GM19397 (cell line): ENCODE measurements at regions not wholly inside any gene's neighbourhood (a gene's known extent, or its start where the extent isn't known, plus 50 kb on each side); places are given as distances from the start of the nearest gene placed in this dataset.
"Not testable (repeated sequence)": the region's sequence is repeated elsewhere in the genome, so short reads cannot be mapped to it uniquely, and the experiment has no call there.

Experiments used
- ATAC-seq: cut with Tn5 transposase; IDR thresholded peaks from one replicate; pipeline ENCODE4 v1.9.1; 2021; ENCODE audit warnings: mild to moderate bottlenecking, moderate library complexity; ENCODE audit not compliant: unreplicated experiment

DNA sequence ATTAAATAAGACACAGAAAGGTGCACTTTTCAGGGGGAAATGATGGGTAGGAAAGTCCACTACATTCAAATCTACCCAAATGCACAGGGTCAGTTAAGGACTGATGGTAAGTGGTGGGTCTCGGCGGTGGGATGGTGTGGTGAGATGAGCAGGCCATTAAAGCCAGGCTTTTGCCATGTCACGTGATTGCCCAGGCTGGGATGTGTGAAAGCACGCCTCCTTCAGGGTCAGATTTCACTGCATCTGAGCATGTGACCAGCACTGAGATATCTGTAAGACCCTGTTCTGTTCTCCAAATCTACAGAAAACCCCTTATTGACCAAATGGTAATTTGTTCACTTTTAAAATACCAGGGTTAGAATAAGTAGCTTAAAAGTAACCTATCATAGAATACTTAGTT is 301.5 kb downstream of the MEX3B start:
- no peak for ATAC-seq

GRCh38 chr15:81740416-81740815 is 305.4 kb downstream of the MEX3B start:
- ATAC-seq: no peak

GRCh38 chr15:81729340-81729739 is 316.5 kb downstream of the MEX3B start:
- no peak for ATAC-seq

DNA sequence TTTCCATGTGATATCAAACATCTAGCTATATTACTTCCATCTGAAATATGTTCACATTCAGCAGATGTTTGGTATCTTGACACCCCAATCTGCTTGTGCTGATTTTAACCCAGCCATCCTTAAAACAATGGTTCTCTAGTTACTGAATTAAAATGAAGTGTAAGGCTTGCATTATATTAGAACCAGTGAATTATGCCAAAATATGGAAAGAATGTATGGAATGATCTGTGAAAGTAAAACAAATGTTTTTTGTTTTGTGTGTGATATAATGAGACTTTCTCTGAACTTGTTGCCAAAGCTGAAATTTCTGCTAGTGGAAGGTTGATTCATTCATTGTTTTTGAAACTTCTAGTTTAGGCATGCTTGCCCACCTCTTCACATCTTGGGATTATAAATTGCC is 317.1 kb downstream of the MEX3B start:
- ATAC-seq: no peak

DNA sequence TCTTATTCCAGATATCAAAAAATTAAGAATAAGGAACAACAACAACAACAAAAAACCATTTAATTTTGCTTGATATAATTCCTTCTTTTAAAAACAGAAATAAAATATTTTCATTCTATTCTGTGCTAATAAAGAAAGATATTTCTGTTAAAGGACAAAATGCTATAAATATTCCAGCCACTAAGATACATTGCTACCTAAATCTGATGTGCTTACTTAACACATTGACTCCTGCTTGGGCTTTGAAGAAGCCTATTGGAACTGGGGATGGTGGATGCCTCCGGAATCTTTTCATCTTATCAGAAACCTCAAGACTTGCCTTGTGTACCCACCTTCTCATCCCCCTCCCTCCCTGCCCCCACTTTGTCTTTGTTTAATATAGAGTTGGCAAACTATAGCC is 320.2 kb downstream of the MEX3B start:
- no peak for ATAC-seq

DNA sequence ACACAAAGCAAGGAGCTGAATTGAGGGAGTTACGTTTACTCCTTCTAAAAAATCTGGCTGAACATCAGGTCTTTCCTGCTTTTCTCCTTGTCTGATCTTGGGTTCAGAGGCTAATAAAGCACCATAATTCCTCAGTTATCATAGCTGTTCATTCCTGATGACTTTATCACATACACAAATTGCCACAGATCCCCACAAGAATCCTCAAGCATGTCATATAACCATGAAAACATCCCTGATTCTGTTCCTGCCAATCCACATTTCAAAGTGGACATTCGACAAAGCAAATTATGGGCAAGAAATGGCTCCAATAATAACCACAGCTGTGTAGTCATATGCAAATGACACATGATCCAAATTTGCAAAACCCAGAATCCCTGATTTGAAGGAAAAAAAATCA is 321.3 kb downstream of the MEX3B start:
- ATAC-seq: no peak

GRCh38 chr15:81723701-81724100 is 322.1 kb downstream of the MEX3B start:
- no peak for ATAC-seq

DNA sequence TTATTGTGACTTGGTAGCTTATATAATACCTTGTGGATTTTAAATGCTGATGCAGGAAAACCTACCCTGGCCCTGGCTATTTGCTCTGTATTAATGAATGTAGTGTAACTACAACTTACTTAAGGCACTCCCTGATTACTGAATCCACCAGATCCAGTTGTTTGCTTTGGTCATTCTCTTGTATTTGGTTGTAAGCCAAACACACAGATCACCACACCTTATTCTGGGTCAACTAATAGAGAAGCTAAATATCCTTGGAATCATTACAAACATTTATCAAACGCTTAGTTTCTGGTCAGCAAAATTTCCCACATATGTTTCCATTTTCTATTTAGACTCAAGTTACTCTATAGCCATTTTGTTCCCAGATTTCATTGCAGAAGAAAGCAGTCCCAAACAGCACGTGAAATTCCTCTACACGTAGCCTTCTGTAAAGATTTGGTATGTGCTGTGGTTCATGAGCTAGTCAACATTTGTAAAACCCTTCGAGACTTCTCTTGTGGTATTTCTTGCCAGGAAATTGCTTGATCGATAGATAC is 322.6 kb downstream of the MEX3B start:
- no peak for ATAC-seq

DNA sequence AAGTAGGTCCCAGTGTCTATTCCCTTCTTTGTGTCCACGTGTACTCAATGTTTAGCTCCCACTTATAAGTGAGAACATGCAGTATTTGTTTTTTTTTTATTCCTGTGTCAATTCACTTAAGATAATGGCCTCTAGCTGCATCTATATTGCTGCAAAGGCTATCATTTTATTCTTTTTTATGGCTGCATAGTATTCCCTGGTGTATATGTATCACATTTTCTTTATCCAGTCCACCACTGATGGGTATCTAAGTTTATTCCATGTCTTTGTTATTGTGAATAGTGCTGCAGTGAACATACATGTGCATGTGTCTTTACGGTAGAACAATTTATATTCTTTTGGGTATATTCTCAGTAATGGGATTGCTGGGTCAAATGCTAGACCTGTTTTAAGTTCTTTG is 329.4 kb downstream of the MEX3B start:
- ATAC-seq: not testable (repeated sequence)

GRCh38 chr15:81710328-81710727 is 335.5 kb downstream of the MEX3B start:
- ATAC-seq: no peak

DNA sequence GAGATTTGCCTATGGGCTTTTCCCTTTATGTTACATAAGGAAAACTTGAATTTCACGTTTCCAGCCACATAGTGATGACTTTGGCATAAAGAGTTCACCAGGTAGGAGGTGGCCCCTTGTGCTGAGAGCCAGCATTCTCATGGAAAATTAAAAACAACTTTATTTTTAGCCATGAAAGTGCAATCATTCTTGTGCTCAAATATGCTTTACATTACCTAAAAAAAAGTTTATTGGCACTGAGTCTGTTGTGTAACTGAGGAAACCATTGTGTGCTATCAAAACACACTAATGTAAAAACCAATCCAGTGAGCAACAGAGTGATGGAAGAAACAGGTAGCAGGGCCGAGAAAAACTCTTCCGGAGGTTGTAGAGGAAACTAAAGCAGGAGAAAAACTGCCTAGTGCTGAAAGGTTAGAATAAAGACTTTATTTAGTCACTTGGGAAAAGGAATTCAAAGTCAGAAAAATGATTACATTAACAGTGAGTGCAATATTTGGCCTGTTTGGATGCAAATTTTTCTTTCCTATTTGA is 332.9 kb upstream of the TMC3 start:
- not testable (repeated sequence) for ATAC-seq

DNA sequence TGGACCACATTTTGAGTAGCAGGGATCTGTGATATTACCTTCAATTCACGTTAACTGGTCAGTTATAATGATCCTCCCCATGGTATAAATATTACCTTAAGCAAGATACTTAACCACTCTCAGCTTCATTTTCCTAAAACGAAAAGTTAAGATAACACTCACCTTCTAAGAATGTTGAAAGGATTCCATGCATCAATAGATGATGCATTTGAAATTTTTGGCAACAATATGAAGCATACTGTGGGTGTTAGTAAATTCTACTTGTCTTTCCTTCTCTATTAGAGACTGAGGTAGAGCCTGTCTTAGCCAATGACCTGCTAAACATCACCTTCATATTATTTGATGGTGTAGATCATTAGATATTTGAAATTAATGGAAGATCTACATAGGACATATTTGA is 331.7 kb upstream of the TMC3 start:
- not testable (repeated sequence) for ATAC-seq

DNA sequence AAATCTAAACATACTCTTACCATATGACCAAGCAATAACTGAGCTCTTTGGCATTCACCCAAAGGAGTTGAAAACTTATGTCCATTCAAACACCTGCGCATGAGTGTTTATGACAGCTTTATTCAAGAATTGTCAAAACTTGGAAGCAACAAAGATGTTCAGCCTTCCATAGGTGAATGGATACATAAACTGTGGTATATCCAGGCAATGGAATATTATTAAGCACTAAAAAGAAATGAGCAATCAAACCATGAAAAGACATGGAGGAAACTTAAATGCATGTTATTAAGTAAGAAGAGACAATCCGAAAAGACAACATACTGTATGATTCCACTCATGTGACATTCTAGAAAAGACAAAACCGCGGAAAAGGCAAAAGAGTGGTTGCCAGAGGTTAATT is 312.0 kb upstream of the TMC3 start:
- ATAC-seq: no peak

DNA sequence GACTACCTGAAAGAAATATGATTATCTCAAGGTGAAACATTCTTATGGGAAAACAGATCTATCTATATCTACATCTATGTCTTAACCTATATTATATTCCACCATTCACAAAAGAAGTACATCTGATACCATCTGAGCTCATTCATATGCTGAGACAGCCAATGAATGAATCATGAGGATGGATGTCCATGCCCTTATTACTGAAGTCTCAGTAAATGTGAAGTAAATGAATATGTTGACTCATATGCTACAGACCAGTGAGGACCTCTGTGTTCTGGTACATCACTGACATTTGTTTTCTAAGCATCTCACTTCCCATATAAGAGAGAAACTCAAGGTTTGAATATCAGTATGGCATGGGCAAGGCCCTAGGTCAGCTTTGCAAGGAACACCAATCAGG is 311.2 kb upstream of the TMC3 start:
- no peak for ATAC-seq

DNA sequence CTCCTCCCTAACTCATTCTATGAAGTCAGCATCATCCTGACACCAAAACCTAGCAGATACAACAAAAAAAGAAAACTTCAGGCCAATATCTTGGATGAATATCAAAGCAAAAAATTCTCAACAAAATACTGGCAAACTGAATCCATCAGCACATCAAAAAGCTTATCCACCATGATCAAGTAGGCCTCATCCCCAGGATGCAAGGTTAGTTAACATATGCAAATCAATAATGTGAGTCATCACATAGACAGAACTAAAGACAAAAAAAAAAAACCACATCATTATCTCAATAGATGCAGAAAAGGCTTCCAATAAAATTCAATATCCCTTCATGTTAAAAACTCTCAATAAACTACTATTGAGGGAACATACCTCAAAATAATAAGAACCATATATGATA is 306.8 kb upstream of the TMC3 start:
- ATAC-seq: no peak

DNA sequence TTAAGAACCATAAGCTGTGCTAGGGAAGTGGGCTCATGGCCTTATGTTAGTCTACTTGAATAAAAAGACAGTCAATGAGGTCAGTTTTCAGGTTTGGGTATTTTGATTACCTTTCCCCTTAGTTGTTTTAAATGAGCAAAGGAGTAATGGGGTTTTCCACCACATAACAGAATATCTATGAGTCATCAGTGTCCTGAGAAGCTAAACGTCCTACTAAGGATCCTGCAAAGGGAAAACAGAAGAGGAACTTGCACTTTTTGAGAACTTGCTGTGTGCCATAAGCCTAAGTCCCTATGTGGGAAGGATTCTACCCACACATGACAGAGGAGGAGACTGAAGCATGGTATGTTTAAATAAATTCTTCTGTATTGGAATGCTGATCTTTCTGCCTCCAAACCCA is 292.8 kb upstream of the TMC3 start:
- no peak for ATAC-seq

DNA sequence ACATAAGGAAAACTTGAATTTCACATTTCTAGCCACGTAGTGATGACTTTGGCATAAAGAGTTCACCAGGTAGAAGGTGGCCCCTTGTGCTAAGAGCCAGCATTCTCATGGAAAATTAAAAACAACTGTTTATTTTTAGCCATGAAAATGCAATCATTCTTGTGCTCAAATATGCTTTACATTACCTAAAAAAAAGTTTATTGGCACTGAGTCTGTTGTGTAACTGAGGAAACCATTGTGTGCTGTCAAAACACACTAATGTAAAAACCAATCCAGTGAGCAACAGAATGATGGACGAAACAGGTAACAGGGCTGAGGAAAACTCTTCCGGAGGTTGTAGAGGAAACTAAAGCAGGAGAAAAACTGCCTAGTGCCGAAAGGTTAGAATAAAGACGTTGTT is 287.0 kb upstream of the TMC3 start:
- no peak for ATAC-seq

GRCh38 chr15:81653259-81653658 is 279.2 kb upstream of the TMC3 start:
- no peak for ATAC-seq

GRCh38 chr15:81645470-81645869 is 271.5 kb upstream of the TMC3 start:
- no peak for ATAC-seq

- ATAC-seq: no peak
These were observed 269.8 kb upstream of the TMC3 start for GRCh38 chr15:81643771-81644170.

DNA sequence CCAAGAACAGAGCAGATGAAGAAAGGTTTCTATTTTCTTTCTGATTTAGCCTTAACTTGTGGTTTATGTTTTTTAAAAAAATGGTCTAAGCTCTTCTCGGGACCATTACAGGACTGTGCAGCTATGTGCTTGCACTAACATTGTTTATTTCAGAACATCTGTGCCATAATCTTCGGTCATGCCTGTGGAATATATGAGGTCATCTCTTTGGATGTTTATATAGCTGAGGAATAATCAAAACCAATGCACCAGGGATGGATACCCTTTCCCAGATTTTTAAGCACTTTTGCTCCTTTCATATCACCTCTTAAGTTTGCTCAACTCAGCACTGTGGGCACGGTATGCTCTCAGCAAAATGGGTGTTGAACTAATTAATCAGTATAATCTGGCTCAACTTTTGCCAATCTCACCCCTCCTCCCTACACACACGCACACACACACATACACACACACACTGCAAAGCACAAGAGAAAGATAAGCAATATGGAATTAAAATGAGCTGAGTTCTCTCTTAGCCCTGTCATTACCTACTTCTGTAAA is 268.5 kb upstream of the TMC3 start:
- no peak for ATAC-seq

DNA sequence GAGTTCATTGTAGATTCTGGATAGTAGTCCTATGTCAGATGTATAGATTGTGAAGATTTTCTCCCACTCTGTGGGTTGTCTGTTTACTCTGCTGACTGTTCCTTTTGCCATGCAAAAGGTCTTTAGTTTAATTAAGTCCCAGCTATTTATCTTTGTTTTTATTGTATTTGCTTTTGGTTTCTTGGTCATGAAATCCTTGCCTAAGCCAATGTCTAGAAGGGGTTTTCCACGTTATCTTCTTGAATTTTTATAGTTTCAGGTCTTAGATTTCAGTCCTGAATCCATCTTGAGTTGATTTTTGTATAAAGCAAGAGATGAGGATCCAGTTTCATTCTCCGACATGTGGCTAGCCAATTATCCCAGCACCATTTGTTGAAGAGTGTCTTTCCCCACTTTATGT is 262.1 kb upstream of the TMC3 start:
- not testable (repeated sequence) for ATAC-seq

DNA sequence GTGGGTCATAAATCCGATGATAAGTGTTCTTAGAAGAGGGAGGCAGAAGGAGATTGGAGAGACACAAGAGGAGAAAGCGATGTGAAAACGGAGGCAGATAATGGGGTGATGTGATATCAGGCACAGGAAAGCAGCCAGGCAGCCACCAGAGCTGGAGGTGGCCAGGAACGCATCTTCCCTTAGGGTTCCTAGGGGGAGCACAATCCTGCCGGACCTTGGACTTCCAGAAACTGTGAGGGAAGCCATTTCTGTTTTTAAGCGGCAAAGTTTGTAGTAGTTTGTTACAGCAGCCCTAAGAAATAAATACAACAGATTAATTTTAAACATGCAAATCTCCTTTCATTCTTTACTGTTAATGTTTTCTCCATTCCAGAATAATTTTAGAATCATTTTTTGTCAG is 259.9 kb upstream of the TMC3 start:
- no peak for ATAC-seq
